ENCODE measurements at regions not wholly inside any gene's neighbourhood (a gene's known extent, or its start where the extent isn't known, plus 50 kb on each side); places are given as distances from the start of the nearest gene placed in this dataset.

DNA sequence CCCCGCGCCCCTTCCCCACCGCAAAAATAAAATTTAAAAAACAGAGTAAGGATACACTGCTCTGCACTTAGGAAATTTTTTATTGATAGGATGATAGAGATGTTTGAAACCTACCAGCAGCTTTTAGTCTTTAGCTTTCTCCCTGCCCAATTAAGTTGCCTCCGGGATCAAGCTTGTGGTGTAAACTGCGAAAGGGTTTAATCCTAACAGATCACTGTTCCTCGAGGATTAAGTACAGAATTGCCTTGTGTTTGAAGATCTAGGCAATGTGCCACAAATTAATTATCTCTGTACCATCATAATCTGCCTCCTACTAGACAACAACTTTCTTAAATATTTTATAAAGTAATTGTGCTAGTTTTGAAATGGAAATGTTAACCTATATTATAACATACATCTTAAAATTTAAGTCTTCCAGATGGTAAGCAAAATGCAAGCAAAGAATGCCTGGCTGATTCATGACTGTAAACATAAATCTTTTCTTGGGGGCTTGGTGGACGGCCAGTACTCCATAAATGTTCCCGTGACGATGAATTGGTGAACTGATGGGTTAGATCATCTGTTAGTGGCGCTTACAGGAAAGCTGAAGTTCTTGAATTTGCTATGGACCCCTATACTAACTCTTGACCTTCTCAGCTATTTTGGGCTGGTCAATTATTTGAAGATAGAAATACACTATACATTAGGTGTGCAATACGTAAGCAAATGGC is 58.0 kb upstream of the ARHGAP18 start:
- TF ChIP-seq, protein P1, sequence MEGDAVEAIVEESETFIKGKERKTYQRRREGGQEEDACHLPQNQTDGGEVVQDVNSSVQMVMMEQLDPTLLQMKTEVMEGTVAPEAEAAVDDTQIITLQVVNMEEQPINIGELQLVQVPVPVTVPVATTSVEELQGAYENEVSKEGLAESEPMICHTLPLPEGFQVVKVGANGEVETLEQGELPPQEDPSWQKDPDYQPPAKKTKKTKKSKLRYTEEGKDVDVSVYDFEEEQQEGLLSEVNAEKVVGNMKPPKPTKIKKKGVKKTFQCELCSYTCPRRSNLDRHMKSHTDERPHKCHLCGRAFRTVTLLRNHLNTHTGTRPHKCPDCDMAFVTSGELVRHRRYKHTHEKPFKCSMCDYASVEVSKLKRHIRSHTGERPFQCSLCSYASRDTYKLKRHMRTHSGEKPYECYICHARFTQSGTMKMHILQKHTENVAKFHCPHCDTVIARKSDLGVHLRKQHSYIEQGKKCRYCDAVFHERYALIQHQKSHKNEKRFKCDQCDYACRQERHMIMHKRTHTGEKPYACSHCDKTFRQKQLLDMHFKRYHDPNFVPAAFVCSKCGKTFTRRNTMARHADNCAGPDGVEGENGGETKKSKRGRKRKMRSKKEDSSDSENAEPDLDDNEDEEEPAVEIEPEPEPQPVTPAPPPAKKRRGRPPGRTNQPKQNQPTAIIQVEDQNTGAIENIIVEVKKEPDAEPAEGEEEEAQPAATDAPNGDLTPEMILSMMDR (IDR thresholded peaks at IDR 0.05; ENCODE audit: low read depth, low read length): no peak
- peak overlapping the region; percentile 62 for H3K4me3 ChIP-seq (ENCODE audit: low read depth, low read length)

DNA sequence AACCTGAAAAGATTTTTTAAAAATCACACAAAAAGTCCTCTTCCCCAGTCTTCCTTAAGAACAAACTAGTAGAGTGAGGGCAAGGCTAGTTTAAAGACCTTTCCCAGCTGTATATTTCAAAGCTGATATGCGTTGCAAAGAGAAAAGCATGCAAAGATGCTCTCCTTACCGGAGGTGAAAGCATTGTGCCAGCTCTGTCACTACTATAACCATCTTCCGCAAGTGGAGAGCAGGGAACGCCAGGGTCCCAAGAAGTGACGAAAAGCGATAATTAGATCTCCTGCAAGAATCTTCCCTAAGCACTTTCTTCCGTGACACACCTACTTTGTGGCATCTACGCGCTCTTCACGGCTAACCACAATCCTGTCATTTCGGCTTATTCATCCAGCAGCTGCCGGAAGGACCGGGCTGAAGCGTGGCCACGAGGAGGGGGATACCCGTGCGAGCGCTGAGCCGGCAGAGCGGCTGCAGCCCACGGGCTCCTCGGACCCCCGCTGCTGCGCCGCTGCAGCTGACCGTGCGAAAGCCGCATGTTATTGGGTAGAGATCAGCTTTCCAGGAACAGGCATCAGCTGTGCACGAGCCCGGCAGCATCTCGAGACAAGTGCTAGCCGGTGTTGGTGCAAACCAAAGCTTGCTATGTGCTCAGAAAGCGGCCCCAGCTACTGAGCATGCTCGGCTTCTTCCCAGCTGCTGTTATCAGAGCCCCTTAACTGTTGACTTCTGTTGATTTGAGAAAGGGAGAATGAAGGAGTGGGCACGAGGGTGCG is 57.2 kb upstream of the ARHGAP18 start:
- TF ChIP-seq, protein P1 (IDR thresholded peaks at IDR 0.05; ENCODE audit: low read depth, low read length): no peak
- H3K4me3 ChIP-seq (ENCODE audit: low read depth, low read length): peak overlapping the region; percentile 62

DNA sequence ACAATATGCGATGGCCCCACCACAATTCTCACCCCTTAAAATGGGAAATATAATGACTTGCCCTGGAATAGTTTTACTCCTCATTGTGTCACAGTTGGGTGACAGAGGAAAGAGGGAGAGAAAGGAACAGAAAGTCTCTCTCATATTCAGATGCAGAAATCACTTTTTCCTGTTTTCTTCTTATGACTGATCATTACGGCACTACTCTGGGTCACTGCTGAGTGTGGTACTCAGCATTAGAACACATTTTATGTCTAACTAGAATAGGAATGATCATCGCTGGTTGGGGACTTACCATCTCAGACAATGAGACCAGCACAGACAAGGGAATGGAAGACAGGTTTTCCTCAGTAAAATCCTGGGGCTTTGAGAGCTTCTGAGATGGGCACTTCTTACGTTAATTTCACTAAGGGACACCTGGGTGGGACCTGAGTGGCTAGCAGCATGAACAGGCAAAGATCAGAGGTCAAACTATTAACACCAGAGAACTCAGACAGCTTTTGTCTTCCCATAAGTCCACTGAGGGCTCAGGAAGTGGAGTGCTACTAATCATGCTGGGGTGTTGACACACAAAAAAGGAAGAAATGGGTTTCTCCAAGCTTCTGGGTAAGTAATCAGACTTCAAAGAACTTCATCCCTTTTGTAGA is 54.9 kb upstream of the ARHGAP18 start:
- TF ChIP-seq, protein P1 (IDR thresholded peaks at IDR 0.05; ENCODE audit: low read depth, low read length): no peak
- no peak overlapping the region for H3K4me3 ChIP-seq (ENCODE audit: low read depth, low read length)

DNA sequence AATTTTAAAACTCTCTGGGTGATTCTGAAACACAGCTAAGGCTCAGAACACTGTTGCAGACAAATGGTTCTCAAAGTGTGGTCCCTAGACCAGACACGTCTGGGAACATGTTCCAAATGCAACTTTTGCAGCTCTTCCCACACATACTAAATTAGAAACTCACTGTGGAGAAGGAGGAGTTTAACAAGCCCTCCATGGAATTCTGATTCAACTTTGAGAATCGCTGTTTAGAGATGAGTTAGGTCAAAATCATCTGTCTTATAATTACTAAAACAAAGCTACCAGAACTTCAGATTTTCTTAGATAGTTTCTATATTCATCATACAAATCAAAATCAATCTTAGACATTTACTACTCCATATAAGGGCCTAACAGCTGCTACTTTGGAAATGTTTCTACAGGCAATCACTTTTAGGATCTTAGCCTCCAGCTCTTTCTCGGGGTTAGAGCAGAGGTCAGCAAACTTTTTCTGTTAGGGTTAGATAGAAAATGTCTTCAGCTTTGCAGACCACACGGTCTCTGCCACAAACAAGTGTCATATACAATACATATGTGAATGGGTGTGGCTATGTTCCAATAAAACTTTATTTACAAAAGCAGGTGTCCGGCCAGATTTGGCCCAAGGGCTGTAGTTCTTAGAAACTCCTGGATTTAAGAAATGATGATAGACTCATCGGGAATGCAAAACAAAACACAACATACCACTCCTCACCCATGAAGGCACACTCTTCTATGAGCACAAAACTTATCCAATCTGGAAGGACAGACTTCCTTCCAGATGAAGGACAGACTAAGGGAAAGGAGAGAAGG is 50.0 kb upstream of the ARHGAP18 start:
- H3K4me3 ChIP-seq (ENCODE audit: low read depth, low read length): no peak overlapping the region
- TF ChIP-seq, protein P1 (IDR thresholded peaks at IDR 0.05; ENCODE audit: low read depth, low read length): no peak
